ENCODE measurements at regions not wholly inside any gene's neighbourhood (a gene's known extent, or its start where the extent isn't known, plus 50 kb on each side); places are given as distances from the start of the nearest gene placed in this dataset.

- intact Hi-C loops (cut with micrococcal nuclease): no loop called here
These were observed 138.0 kb downstream of the ZNF664 start for GRCh38 chr12:124111006-124111405.

DNA sequence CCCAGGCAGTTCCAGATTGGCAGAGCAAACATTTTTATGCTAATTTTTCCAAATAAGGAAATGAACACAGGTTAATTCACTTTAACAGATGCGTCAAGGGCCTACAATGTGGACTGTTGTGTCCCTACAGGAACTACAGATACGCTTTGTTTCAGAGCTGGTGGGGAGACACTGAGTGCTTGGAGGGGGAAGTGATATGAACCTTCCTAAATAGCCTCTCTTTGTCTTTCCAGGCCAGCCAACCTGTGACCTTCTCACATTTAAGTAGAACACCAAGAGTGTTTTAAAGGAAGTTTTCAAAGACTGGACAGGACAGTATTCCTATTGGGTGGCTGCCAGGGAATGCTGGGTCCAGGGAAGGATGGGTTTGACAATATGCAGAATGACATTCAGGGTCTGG lies 141.3 kb downstream of the ZNF664 start:
- TF ChIP-seq EZH2 (IDR thresholded peaks at IDR 0.05; ENCODE audit: borderline replicate concordance, insufficient read depth, low read depth, low read length, poor library complexity, severe bottlenecking) (no peak), CTCF (IDR thresholded peaks at IDR 0.05) (no peak)
- no CpG with 5 or more reads among the region's 2 CpGs for WGBS (ENCODE audit: insufficient coverage)
- H3K27ac ChIP-seq (ENCODE audit: low read length in 2 of 2): no peak overlapping the region
- H3K79me2 ChIP-seq (ENCODE audit: control insufficient read depth, insufficient read depth, low read length): no peaks in the 10 kb centered on the region
- H3K4me3 ChIP-seq (ENCODE audit: control extremely low read depth in 1 of 5, extremely low read depth in 1 of 5, insufficient read depth in 1 of 5, low read depth in 2 of 5, low read length in 4 of 5): no peak overlapping the region
- peaks cover 0 to 12% (median 0%) of the 10 kb centered on the region in 3 donors for H3K9me3 ChIP-seq (ENCODE audit: control extremely low read depth in 1 of 3, control insufficient read depth in 2 of 3, insufficient read depth in 1 of 3, low read length in 2 of 3)
- DNase-seq: no peak
- H3K9me3 Mint-ChIP-seq (ENCODE audit: insufficient read depth): no peaks in the 10 kb centered on the region
- H2AFZ ChIP-seq (ENCODE audit: insufficient read depth, low read depth, low read length, poor library complexity, severe bottlenecking): no peak overlapping the region
- no peak overlapping the region for H3K4me2 ChIP-seq (replicated peaks; ENCODE audit: low read depth, low read length, poor library complexity, severe bottlenecking)
- H3K27ac Mint-ChIP-seq: no peak overlapping the region
- no peak overlapping the region for H3K9ac ChIP-seq (ENCODE audit: low read length)
- no peaks in the 10 kb centered on the region for H3K36me3 ChIP-seq (replicated peaks in 1 of 2; ENCODE audit: control extremely low read depth in 1 of 2, control insufficient read depth in 1 of 2, extremely low read depth in 1 of 2, insufficient read depth in 2 of 2, low read length in 1 of 2)
- H4K20me1 ChIP-seq (ENCODE audit: control insufficient read depth, insufficient read depth, low read length, poor library complexity, severe bottlenecking): no peaks in the 10 kb centered on the region
- H3K4me1 ChIP-seq (ENCODE audit: control insufficient read depth in 2 of 2, insufficient read depth in 2 of 2, low read length in 2 of 2): no peaks in the 10 kb centered on the region
- ChIA-PET CTCF (no interaction called here), POLR2A (no interaction called here)
- peaks cover 3% of the 10 kb centered on the region for H3K27me3 Mint-ChIP-seq
- H3K4me1 Mint-ChIP-seq: no peaks in the 10 kb centered on the region
- intact Hi-C loops (cut with micrococcal nuclease): no loop called here
- ATAC-seq (ENCODE audit: low read depth): no peak
- H3K27me3 ChIP-seq (replicated peaks in 1 of 4; ENCODE audit: control extremely low read depth in 1 of 4, control insufficient read depth in 3 of 4, insufficient read depth in 4 of 4, low read length in 3 of 4): no peaks in the 10 kb centered on the region
- no peak overlapping the region for H3K4me3 Mint-ChIP-seq

More at GRCh38 chr12:124111006-124111405, 138.0 kb downstream of the ZNF664 start:
- Mint-ChIP-seq H3K27me3 (peaks cover 3% of the 10 kb centered on the region), H3K27ac (no peak overlapping the region), H3K9me3 (ENCODE audit: insufficient read depth) (no peaks in the 10 kb centered on the region), H3K4me1 (no peaks in the 10 kb centered on the region), H3K4me3 (no peak overlapping the region)
- CTCF ChIA-PET: no interaction called here
- Histone ChIP-seq H3K4me2 (replicated peaks; ENCODE audit: low read depth, low read length, poor library complexity, severe bottlenecking) (no peak overlapping the region), H2AFZ (ENCODE audit: insufficient read depth, low read depth, low read length, poor library complexity, severe bottlenecking) (no peak overlapping the region), H3K9me3 (ENCODE audit: control extremely low read depth in 1 of 3, control insufficient read depth in 2 of 3, insufficient read depth in 1 of 3, low read length in 2 of 3) (peaks cover 0 to 25% (median 0%) of the 10 kb centered on the region in 3 donors), H3K36me3 (replicated peaks in 1 of 2; ENCODE audit: control extremely low read depth in 1 of 2, control insufficient read depth in 1 of 2, extremely low read depth in 1 of 2, insufficient read depth in 2 of 2, low read length in 1 of 2) (no peaks in the 10 kb centered on the region), H3K27ac (ENCODE audit: low read length in 2 of 2) (no peak overlapping the region), H3K9ac (ENCODE audit: low read length) (no peak overlapping the region), H3K27me3 (replicated peaks in 1 of 4; ENCODE audit: control extremely low read depth in 1 of 4, control insufficient read depth in 3 of 4, insufficient read depth in 4 of 4, low read length in 3 of 4) (no peaks in the 10 kb centered on the region), H3K4me3 (ENCODE audit: control extremely low read depth in 1 of 5, extremely low read depth in 1 of 5, insufficient read depth in 1 of 5, low read depth in 2 of 5, low read length in 4 of 5) (no peak overlapping the region), H4K20me1 (ENCODE audit: control insufficient read depth, insufficient read depth, low read length, poor library complexity, severe bottlenecking) (no peaks in the 10 kb centered on the region), H3K4me1 (ENCODE audit: control insufficient read depth in 2 of 2, insufficient read depth in 2 of 2, low read length in 2 of 2) (no peaks in the 10 kb centered on the region), H3K79me2 (ENCODE audit: control insufficient read depth, insufficient read depth, low read length) (no peaks in the 10 kb centered on the region)
- TF ChIP-seq EZH2 (IDR thresholded peaks at IDR 0.05; ENCODE audit: borderline replicate concordance, insufficient read depth, low read depth, low read length, poor library complexity, severe bottlenecking) (no peak), CTCF (IDR thresholded peaks at IDR 0.05) (no peak)
- ATAC-seq (ENCODE audit: low read depth) (no peak), DNase-seq (no peak)
- 75% methylated on average over 2 of the region's 5 CpGs for WGBS (ENCODE audit: insufficient coverage)
- POLR2A ChIA-PET: no interaction called here

All from B cell (primary cell).